ENCODE measurements at regions not wholly inside any gene's neighbourhood (a gene's known extent, or its start where the extent isn't known, plus 50 kb on each side); places are given as distances from the start of the nearest gene placed in this dataset.
"Not testable (repeated sequence)": the region's sequence is repeated elsewhere in the genome, so short reads cannot be mapped to it uniquely, and the experiment has no call there.

- H3K27me3 ChIP-seq, result no peaks in the 10 kb centered on the region
- H3K4me1 ChIP-seq, result no peaks in the 10 kb centered on the region
- ATAC-seq (ENCODE audit: low FRiP score in 2 of 2) (no peak), DNase-seq (no peak)
- H3K27ac ChIP-seq, result no peak overlapping the region
- H3K4me3 ChIP-seq, result no peak overlapping the region
- WGBS, 2 donors, result 50 to 56% methylated on average over 12 of the region's 12 CpGs
- TF ChIP-seq EP300 (IDR thresholded peaks at IDR 0.05) (no peak), POLR2AphosphoS5 (IDR thresholded peaks at IDR 0.05) (no peak), POLR2A (IDR thresholded peaks at IDR 0.05) (no peak)
- TF ChIP-seq, protein P1, sequence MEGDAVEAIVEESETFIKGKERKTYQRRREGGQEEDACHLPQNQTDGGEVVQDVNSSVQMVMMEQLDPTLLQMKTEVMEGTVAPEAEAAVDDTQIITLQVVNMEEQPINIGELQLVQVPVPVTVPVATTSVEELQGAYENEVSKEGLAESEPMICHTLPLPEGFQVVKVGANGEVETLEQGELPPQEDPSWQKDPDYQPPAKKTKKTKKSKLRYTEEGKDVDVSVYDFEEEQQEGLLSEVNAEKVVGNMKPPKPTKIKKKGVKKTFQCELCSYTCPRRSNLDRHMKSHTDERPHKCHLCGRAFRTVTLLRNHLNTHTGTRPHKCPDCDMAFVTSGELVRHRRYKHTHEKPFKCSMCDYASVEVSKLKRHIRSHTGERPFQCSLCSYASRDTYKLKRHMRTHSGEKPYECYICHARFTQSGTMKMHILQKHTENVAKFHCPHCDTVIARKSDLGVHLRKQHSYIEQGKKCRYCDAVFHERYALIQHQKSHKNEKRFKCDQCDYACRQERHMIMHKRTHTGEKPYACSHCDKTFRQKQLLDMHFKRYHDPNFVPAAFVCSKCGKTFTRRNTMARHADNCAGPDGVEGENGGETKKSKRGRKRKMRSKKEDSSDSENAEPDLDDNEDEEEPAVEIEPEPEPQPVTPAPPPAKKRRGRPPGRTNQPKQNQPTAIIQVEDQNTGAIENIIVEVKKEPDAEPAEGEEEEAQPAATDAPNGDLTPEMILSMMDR (IDR thresholded peaks at IDR 0.05), result no peak
- H3K9me3 ChIP-seq, result no peaks in the 10 kb centered on the region
- H3K36me3 ChIP-seq, result no peaks in the 10 kb centered on the region
Measured at GRCh38 chr10:131035779-131036178, 275.7 kb downstream of the TCERG1L start.

GRCh38 chr10:131038056-131038455 is 273.5 kb downstream of the TCERG1L start:
- 85 to 95% methylated on average over 6 of the region's 6 CpGs for WGBS, 2 donors
- no peaks in the 10 kb centered on the region for H3K36me3 ChIP-seq
- ATAC-seq (ENCODE audit: low FRiP score in 2 of 2) (no peak), DNase-seq (no peak)
- H3K27me3 ChIP-seq, result no peaks in the 10 kb centered on the region
- no peaks in the 10 kb centered on the region for H3K9me3 ChIP-seq
- H3K4me1 ChIP-seq, result no peaks in the 10 kb centered on the region
- TF ChIP-seq EP300 (IDR thresholded peaks at IDR 0.05) (no peak), POLR2A (IDR thresholded peaks at IDR 0.05) (no peak), POLR2AphosphoS5 (IDR thresholded peaks at IDR 0.05) (no peak)
- TF ChIP-seq, protein P1 (IDR thresholded peaks at IDR 0.05), result no peak
- no peak overlapping the region for H3K27ac ChIP-seq
- no peak overlapping the region for H3K4me3 ChIP-seq

DNA sequence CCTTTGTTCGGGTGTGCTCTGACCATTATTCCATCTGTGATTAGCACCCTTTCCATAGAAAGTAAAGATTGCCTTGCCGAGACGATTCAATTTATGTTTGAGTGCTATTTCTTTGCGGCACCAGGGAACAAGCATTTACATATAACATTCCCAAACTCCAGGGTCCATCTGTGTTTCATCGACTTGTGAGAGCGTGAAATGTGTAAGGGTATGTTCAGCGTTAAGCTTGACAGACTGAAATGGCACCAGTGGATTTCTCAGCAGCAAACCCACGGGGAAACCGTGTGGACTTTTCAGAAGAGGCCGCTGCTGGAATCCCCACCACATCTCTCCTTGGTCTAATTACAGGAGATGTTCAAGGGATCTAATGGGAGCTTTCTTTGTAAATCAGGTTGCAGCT is 270.5 kb downstream of the TCERG1L start:
- WGBS, 2 donors, result 93 to 96% methylated on average over 10 of the region's 10 CpGs
- Histone ChIP-seq H3K27me3 (no peaks in the 10 kb centered on the region), H3K9me3 (no peaks in the 10 kb centered on the region), H3K4me1 (no peaks in the 10 kb centered on the region), H3K36me3 (no peaks in the 10 kb centered on the region), H3K27ac (no peak overlapping the region), H3K4me3 (no peak overlapping the region)
- TF ChIP-seq, protein P1 (IDR thresholded peaks at IDR 0.05), result no peak
- no peak for TF ChIP-seq POLR2A (IDR thresholded peaks at IDR 0.05)
- no peak for TF ChIP-seq POLR2AphosphoS5 (IDR thresholded peaks at IDR 0.05)
- no peak for TF ChIP-seq EP300 (IDR thresholded peaks at IDR 0.05)
- no peak for ATAC-seq (ENCODE audit: low FRiP score in 2 of 2)
- no peak for DNase-seq

GRCh38 chr10:131041441-131041840 is 270.1 kb downstream of the TCERG1L start:
- no peak overlapping the region for H3K27ac ChIP-seq
- DNase-seq (no peak), ATAC-seq (ENCODE audit: low FRiP score in 2 of 2) (no peak)
- no peaks in the 10 kb centered on the region for H3K4me1 ChIP-seq
- TF ChIP-seq POLR2AphosphoS5 (IDR thresholded peaks at IDR 0.05), result no peak
- TF ChIP-seq, protein P1 (IDR thresholded peaks at IDR 0.05), result no peak
- no peak for TF ChIP-seq EP300 (IDR thresholded peaks at IDR 0.05)
- no peak for TF ChIP-seq POLR2A (IDR thresholded peaks at IDR 0.05)
- H3K9me3 ChIP-seq, result no peaks in the 10 kb centered on the region
- no peak overlapping the region for H3K4me3 ChIP-seq
- H3K36me3 ChIP-seq, result no peaks in the 10 kb centered on the region
- no peaks in the 10 kb centered on the region for H3K27me3 ChIP-seq
- 70 to 72% methylated on average over 5 of the region's 5 CpGs for WGBS, 2 donors

- not testable (repeated sequence) for H3K36me3 ChIP-seq; ATAC-seq (ENCODE audit: low FRiP score in 2 of 2); H3K4me3 ChIP-seq; DNase-seq; H3K9me3 ChIP-seq; H3K27me3 ChIP-seq; H3K27ac ChIP-seq; H3K4me1 ChIP-seq
- WGBS, 2 donors, result 36 to 100% methylated on average over 1 to 2 of the region's 6 CpGs
Measured at GRCh38 chr10:131042015-131042414, 269.5 kb downstream of the TCERG1L start.

Small RNAs in the stretch of these regions (small RNA-seq; reads per million reads assigned to genes)
- 0 to 1.4 (median 0.36) reads per million in 4 donors for gene MIR378C
- 0 reads per million in 4 donors for gene RF00019
